ENCODE measurements at regions not wholly inside any gene's neighbourhood (a gene's known extent, or its start where the extent isn't known, plus 50 kb on each side); places are given as distances from the start of the nearest gene placed in this dataset.
A peak's percentile ranks its signal among the peaks of the same experiment; 100 is the strongest.

GRCh38 chrX:35115205-35115604 lies 172.6 kb downstream of the FAM47B start:
- no peak overlapping the region for H3K4me3 ChIP-seq (ENCODE audit: low read depth, low read length)
- no peak for TF ChIP-seq CTCF (conservative IDR thresholded peaks at IDR 0.05; ENCODE audit: low read depth, low read length)
- DNase-seq (ENCODE audit: low read depth), result no peak

- DNase-seq (ENCODE audit: low read depth), result no peak
- no peak overlapping the region for H3K4me3 ChIP-seq (ENCODE audit: low read depth, low read length)
- no peak for TF ChIP-seq CTCF (conservative IDR thresholded peaks at IDR 0.05; ENCODE audit: low read depth, low read length)
These were observed 180.2 kb downstream of the FAM47B start for GRCh38 chrX:35122756-35123155.

- H3K4me3 ChIP-seq (ENCODE audit: low read depth, low read length), result no peak overlapping the region
- TF ChIP-seq CTCF (conservative IDR thresholded peaks at IDR 0.05; ENCODE audit: low read depth, low read length), result no peak
- no peak for DNase-seq (ENCODE audit: low read depth)
These were observed 206.9 kb downstream of the FAM47B start for GRCh38 chrX:35149517-35149916.

- DNase-seq (ENCODE audit: low read depth), result no peak
- H3K4me3 ChIP-seq (ENCODE audit: low read depth, low read length), result no peak overlapping the region
- no peak for TF ChIP-seq CTCF (conservative IDR thresholded peaks at IDR 0.05; ENCODE audit: low read depth, low read length)
These were observed 207.5 kb downstream of the FAM47B start for GRCh38 chrX:35150052-35150451.

- no peak for DNase-seq (ENCODE audit: low read depth)
- no peak for TF ChIP-seq CTCF (conservative IDR thresholded peaks at IDR 0.05; ENCODE audit: low read depth, low read length)
- H3K4me3 ChIP-seq (ENCODE audit: low read depth, low read length), result no peak overlapping the region
These were observed 208.1 kb downstream of the FAM47B start for GRCh38 chrX:35150642-35151239.

GRCh38 chrX:35166023-35166422 lies 223.4 kb downstream of the FAM47B start:
- TF ChIP-seq CTCF (conservative IDR thresholded peaks at IDR 0.05; ENCODE audit: low read depth, low read length), result no peak
- DNase-seq (ENCODE audit: low read depth), result peak; percentile 59
- H3K4me3 ChIP-seq (ENCODE audit: low read depth, low read length), result no peak overlapping the region
